H9 (cell line): ENCODE measurements at regions not wholly inside any gene's neighbourhood (a gene's known extent, or its start where the extent isn't known, plus 50 kb on each side); places are given as distances from the start of the nearest gene placed in this dataset.

ENCODE experiments used
- DNase-seq: peaks from one replicate; pipeline ENCODE4 v3.0.0-alpha.2; 2017
- H2AFZ ChIP-seq: one replicate; pipeline ENCODE4 v1.6.1; 2013; ENCODE audit warnings: mild to moderate bottlenecking, low read length, control low read depth, moderate library complexity
- H2AK5ac ChIP-seq: 2 replicates; pipeline ENCODE4 v1.6.1; 2013; ENCODE audit warnings: low read length, control low read depth, mixed read lengths; ENCODE audit not compliant: insufficient read length
- H2BK120ac ChIP-seq: one replicate; pipeline ENCODE4 v1.6.1; 2013; ENCODE audit warnings: low read depth, mild to moderate bottlenecking, low read length, control low read depth, inconsistent platforms; ENCODE audit not compliant: poor library complexity, severe bottlenecking
- H2BK12ac ChIP-seq: 2 replicates; pipeline ENCODE4 v1.6.1; 2013; ENCODE audit warnings: low read length, control low read depth, mixed read lengths, low read depth; ENCODE audit not compliant: insufficient read length
- H2BK15ac ChIP-seq: 2 replicates; pipeline ENCODE4 v1.6.1; 2013; ENCODE audit warnings: low read depth, low read length, control low read depth
- H2BK20ac ChIP-seq: one replicate; pipeline ENCODE4 v1.6.1; 2013; ENCODE audit warnings: low read depth, mild to moderate bottlenecking, low read length, control low read depth, inconsistent platforms; ENCODE audit not compliant: poor library complexity, severe bottlenecking
- H2BK5ac ChIP-seq: 2 replicates; pipeline ENCODE4 v1.6.1; 2013; ENCODE audit warnings: low read length, control low read depth, mixed read lengths; ENCODE audit not compliant: insufficient read length
- H3K14ac ChIP-seq: 2 replicates; pipeline ENCODE4 v1.6.1; 2013; ENCODE audit warnings: low read length, control low read depth; ENCODE audit not compliant: insufficient read depth
- H3K18ac ChIP-seq: 2 replicates; pipeline ENCODE4 v1.6.1; 2013; ENCODE audit warnings: low read depth, mild to moderate bottlenecking, mixed read lengths, low read length, control low read depth; ENCODE audit not compliant: insufficient read length
- H3K23ac ChIP-seq: 2 replicates; pipeline ENCODE4 v1.6.1; 2013; ENCODE audit warnings: low read length, control low read depth, mixed read lengths, low read depth; ENCODE audit not compliant: insufficient read length
- H3K23me2 ChIP-seq: 2 replicates; pipeline ENCODE4 v1.6.1; 2013; ENCODE audit warnings: low read depth, mild to moderate bottlenecking, mixed read lengths, low read length, control low read depth; ENCODE audit not compliant: insufficient read length, poor library complexity, severe bottlenecking
- H3K27ac ChIP-seq: 2 replicates; pipeline ENCODE4 v1.5.1; 2013; ENCODE audit warnings: low read length, control low read depth, mixed read lengths, low read depth; ENCODE audit not compliant: insufficient read length
- H3K27me3 ChIP-seq: 2 replicates; pipeline ENCODE4 v1.6.1; 2013; ENCODE audit warnings: low read length, control low read depth, inconsistent platforms; ENCODE audit not compliant: insufficient read depth
- H3K4ac ChIP-seq: 2 replicates; pipeline ENCODE4 v1.6.1; 2013; ENCODE audit warnings: low read depth, mild to moderate bottlenecking, control low read depth, inconsistent platforms, low read length, moderate library complexity
- H3K4me1 ChIP-seq: 2 replicates; pipeline ENCODE4 v1.6.1; 2013; ENCODE audit warnings: low read length, control low read depth, inconsistent platforms; ENCODE audit not compliant: insufficient read depth
- H3K4me2 ChIP-seq: 2 replicates; pipeline ENCODE4 v1.6.1; 2013; ENCODE audit warnings: low read length, control low read depth, mixed read lengths; ENCODE audit not compliant: insufficient read length, insufficient read depth
- H3K56ac ChIP-seq: 2 replicates; pipeline ENCODE4 v1.6.1; 2013; ENCODE audit warnings: low read depth, mild to moderate bottlenecking, mixed read lengths, low read length, control low read depth; ENCODE audit not compliant: insufficient read length
- H3K79me1 ChIP-seq: 2 replicates; pipeline ENCODE4 v1.6.1; 2013; ENCODE audit warnings: low read depth, mild to moderate bottlenecking, moderate library complexity, low read length, control low read depth, inconsistent platforms; ENCODE audit not compliant: insufficient read depth, poor library complexity, severe bottlenecking
- H3K79me2 ChIP-seq: 2 replicates; pipeline ENCODE4 v1.6.1; 2013; ENCODE audit warnings: low read length, control low read depth, inconsistent platforms; ENCODE audit not compliant: insufficient read depth
- H3K9ac ChIP-seq: 2 replicates; pipeline ENCODE4 v1.6.1; 2013; ENCODE audit warnings: low read length, control low read depth, mixed read lengths; ENCODE audit not compliant: insufficient read length; ENCODE audit errors: extremely low read depth
- H3K9me3 ChIP-seq: one replicate; pipeline ENCODE4 v1.6.1; 2013; ENCODE audit warnings: low read depth, low read length, inconsistent platforms; ENCODE audit not compliant: control insufficient read depth
- H3T11ph ChIP-seq: one replicate; pipeline ENCODE4 v1.6.1; 2013; ENCODE audit warnings: mild to moderate bottlenecking, low read length, control low read depth, inconsistent platforms
- H4K20me1 ChIP-seq: one replicate; pipeline ENCODE4 v1.6.1; 2013; ENCODE audit not compliant: control insufficient read depth, insufficient read length, insufficient read depth
- H4K5ac ChIP-seq: 2 replicates; pipeline ENCODE4 v1.6.1; 2013; ENCODE audit warnings: low read depth, mild to moderate bottlenecking, mixed read lengths, low read length, control low read depth; ENCODE audit not compliant: insufficient read length
- H4K8ac ChIP-seq: replicated peaks from 2 replicates; pipeline ENCODE4 v1.6.1; 2013; ENCODE audit warnings: low read length, control low read depth, mixed read lengths, low read depth; ENCODE audit not compliant: insufficient read length
- H4K91ac ChIP-seq: 2 replicates; pipeline ENCODE4 v1.6.1; 2013; ENCODE audit warnings: low read depth, mild to moderate bottlenecking, moderate library complexity, mixed read lengths, low read length, control low read depth; ENCODE audit not compliant: insufficient read length
- H3K27ac Mint-ChIP-seq, 3 experiments: 2 replicates in 2 of 3; 3 replicates in 1 of 3; pipeline ENCODE4 v1.8.0; 2020 to 2021; ENCODE audit warnings: mixed read lengths in 3 of 3, mild to moderate bottlenecking in 1 of 3, moderate library complexity in 1 of 3
- H3K27me3 Mint-ChIP-seq: 2 replicates; pipeline ENCODE4 v1.8.0; 2021; ENCODE audit warnings: low read depth, mild to moderate bottlenecking, moderate library complexity, mixed read lengths
- H3K36me3 Mint-ChIP-seq, 3 experiments: 2 replicates in 2 of 3; 3 replicates in 1 of 3; pipeline ENCODE4 v1.8.0; 2020 to 2021; ENCODE audit warnings: low read depth in 3 of 3, mixed read lengths in 3 of 3; ENCODE audit not compliant: insufficient read depth in 1 of 3
- H3K4me1 Mint-ChIP-seq, 2 experiments: 2 replicates each; pipeline ENCODE4 v1.8.0; 2020; ENCODE audit warnings: mixed read lengths in 2 of 2
- H3K4me3 Mint-ChIP-seq, 2 experiments: 2 replicates in 1 of 2; 3 replicates in 1 of 2; pipeline ENCODE4 v1.8.0; 2020 to 2021; ENCODE audit warnings: mild to moderate bottlenecking in 2 of 2, mixed read lengths in 2 of 2, moderate library complexity in 1 of 2
- H3K9me3 Mint-ChIP-seq, 2 experiments: 2 replicates in 1 of 2; 3 replicates in 1 of 2; pipeline ENCODE4 v1.8.0; 2020; ENCODE audit warnings: mild to moderate bottlenecking in 2 of 2, mixed read lengths in 2 of 2, moderate library complexity in 1 of 2
- CTCF ChIP-seq: fragments of 200-600 bp; sonication (generic); conservative IDR thresholded peaks from 3 replicates; pipeline ENCODE4 v1.8.0; 2021; ENCODE audit warnings: antibody characterized with exemption, mild to moderate bottlenecking
- WGBS: extraction: QIAGEN DNeasy Blood & Tissue Kit; methylation state at CpG from one replicate; pipeline ENCODE4 v1.1.7; 2013; ENCODE audit warnings: missing lambda C conversion rate, low lambda C conversion rate, mixed read lengths; ENCODE audit not compliant: insufficient read length; ENCODE audit errors: extremely low coverage; 5-methylcytosine and 5-hydroxymethylcytosine counted together

GRCh38 chr13:89856512-89856911 lies 1491.0 kb upstream of the MIR17HG start:
- H3K4me1 ChIP-seq, result no peaks in the 10 kb centered on the region
- H3K9me3 ChIP-seq, result no peaks in the 10 kb centered on the region
- H3T11ph ChIP-seq, result no peak overlapping the region
- no peak overlapping the region for H3K14ac ChIP-seq
- no peak for TF ChIP-seq CTCF
- no peak overlapping the region for H2BK5ac ChIP-seq
- H3K79me1 ChIP-seq, result no peaks in the 10 kb centered on the region
- no peak overlapping the region for H3K4me2 ChIP-seq
- no peak overlapping the region for H4K5ac ChIP-seq
- no peak overlapping the region for H3K9ac ChIP-seq
- H3K18ac ChIP-seq, result no peak overlapping the region
- Mint-ChIP-seq H3K36me3 (no peaks in the 10 kb centered on the region), H3K27ac (no peak overlapping the region), H3K9me3 (no peaks in the 10 kb centered on the region), H3K27me3 (no peaks in the 10 kb centered on the region), H3K4me3 (no peak overlapping the region), H3K4me1 (no peaks in the 10 kb centered on the region)
- no peak overlapping the region for H2BK120ac ChIP-seq
- no peak overlapping the region for H2AFZ ChIP-seq
- no peak overlapping the region for H4K91ac ChIP-seq
- no CpG with 5 or more reads among the region's 4 CpGs for WGBS
- no peak overlapping the region for H4K8ac ChIP-seq
- no peak overlapping the region for H3K23ac ChIP-seq
- no peak overlapping the region for H2BK12ac ChIP-seq
- no peaks in the 10 kb centered on the region for H3K79me2 ChIP-seq
- H2AK5ac ChIP-seq, result no peak overlapping the region
- no peak overlapping the region for H3K27ac ChIP-seq
- no peak overlapping the region for H3K4ac ChIP-seq
- H4K20me1 ChIP-seq, result no peaks in the 10 kb centered on the region
- no peak overlapping the region for H3K56ac ChIP-seq
- DNase-seq, result no peak
- no peaks in the 10 kb centered on the region for H3K23me2 ChIP-seq
- H2BK15ac ChIP-seq, result no peak overlapping the region
- no peaks in the 10 kb centered on the region for H3K27me3 ChIP-seq
- H2BK20ac ChIP-seq, result no peak overlapping the region
